GM18505 (cell line): ENCODE measurements at regions not wholly inside any gene's neighbourhood (a gene's known extent, or its start where the extent isn't known, plus 50 kb on each side); places are given as distances from the start of the nearest gene placed in this dataset.

Experiments used
- ATAC-seq: cut with Tn5 transposase; IDR thresholded peaks from one replicate; pipeline ENCODE4 v1.9.1; 2021; ENCODE audit not compliant: unreplicated experiment
- POLR2A ChIP-seq: IDR thresholded peaks from 4 replicates; pipeline ENCODE4 v1.6.1; 2011; ENCODE audit warnings: borderline replicate concordance; ENCODE audit not compliant: insufficient read depth, insufficient read length; ENCODE audit errors: extremely low read depth

- no peak for TF ChIP-seq POLR2A
- ATAC-seq: no peak
Observed at GRCh38 chr16:86806181-86806837, 228.0 kb downstream of the FOXL1 start.

- no peak for TF ChIP-seq POLR2A
- ATAC-seq: no peak
Observed at GRCh38 chr16:86806838-86807351, 228.5 kb downstream of the FOXL1 start.

GRCh38 chr16:86808863-86809444, 230.6 kb downstream of the FOXL1 start:
- no peak for TF ChIP-seq POLR2A
- no peak for ATAC-seq

DNA sequence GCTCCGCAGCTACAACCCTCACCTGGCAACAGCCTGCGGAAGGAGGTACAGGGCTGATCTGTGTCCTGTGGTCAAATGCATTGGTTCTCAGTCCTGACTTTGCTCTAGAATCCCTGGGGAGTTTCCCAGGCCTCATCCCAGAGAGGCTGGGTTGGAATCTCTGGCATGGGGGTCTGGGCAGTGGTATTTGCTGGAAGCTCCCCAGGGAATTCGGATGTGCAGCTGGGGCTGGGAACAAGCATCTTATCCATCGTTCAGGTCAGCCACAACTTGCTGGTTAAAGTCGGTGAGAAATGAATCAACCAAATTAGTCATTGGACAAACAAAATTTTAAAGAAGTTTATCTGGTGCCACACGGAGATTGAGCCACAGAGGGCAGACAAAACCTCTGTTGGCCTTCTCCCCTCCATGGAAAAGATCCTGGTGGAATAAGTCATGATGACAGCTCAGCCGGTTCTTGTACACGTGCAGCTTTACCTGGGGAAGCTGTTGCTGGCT, 231.2 kb downstream of the FOXL1 start:
- TF ChIP-seq POLR2A: no peak

GRCh38 chr16:86810062-86810461, 231.7 kb downstream of the FOXL1 start:
- no peak for TF ChIP-seq POLR2A
- ATAC-seq: no peak

More for the DNA sequence above, 231.2 kb downstream of the FOXL1 start:
- ATAC-seq: no peak

- no peak for ATAC-seq
- TF ChIP-seq POLR2A: no peak
Observed at GRCh38 chr16:86812363-86812970, 234.1 kb downstream of the FOXL1 start.

GRCh38 chr16:86814256-86814655, 235.9 kb downstream of the FOXL1 start:
- ATAC-seq: no peak
- no peak for TF ChIP-seq POLR2A

DNA sequence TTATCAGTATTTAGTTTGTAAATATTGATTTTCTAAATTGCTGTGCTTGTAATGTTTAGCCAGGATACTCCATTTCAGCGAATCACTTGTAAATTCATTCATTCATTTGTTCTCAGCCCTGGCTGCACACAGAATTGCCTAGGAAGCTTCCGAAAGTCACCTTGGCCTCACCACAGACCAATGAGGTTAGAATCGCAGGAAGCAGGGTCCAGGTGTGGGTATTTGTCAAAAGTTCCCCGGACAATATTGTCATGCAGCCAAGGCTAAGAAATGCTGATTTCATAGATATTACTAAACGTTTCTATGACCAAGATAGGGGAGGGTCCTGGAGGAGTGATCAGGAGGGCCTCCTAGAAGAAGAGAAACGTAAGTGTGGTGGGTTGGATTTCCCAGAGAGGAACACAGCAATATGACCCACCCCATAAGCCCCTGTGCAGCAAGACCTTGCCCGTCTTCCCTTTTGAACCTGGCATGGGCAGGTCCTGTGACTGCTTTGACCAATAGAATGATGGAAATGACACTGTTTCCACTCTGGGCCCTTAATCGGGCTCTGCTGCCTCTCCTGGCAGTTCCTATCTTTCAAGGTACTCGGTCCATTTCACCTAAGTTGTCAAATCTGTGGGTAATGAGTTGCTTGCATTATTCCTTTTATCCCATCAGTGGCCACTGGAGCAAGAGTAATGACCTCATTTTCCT, 238.7 kb downstream of the FOXL1 start:
- ATAC-seq: no peak
- no peak for TF ChIP-seq POLR2A

DNA sequence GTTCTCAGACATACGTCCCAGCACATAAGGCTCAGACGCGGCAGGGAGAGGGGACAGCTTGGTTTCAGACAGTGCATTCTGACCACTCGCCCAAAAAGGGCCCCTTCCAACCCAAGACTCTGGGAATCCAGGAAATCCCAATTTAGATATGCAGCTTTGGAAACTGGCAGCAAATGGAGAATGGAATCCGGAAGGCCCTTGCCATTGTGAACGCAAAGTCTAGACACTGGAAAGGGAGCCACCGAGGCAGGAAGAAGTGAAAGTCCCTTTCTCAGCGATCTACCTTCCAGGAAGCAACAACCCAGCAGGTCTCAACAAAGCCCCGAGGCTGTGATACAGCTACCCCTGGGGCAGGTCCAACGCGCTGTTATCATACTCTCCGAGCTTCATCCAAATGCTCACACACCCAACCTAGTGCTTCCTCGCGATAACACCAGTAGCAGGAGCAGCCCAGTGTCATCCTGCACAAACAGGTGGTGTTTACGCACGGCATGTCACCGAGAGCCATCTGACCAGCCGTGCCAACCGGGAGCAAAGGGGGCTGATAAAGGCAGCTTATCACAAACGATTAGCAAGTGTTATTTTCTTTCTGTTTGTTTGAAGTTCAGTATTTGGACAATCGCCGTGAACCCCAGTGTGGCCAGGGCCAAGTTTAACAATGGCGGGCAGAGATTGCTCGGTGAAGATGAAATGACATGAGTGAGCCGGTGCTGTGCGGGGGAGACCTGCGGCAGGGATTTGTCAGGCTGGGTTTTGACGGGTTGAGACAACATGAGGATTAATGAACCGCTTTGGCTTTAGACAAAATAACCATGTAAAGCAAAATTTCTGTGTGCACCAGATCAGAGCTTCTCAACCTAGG, 240.6 kb downstream of the FOXL1 start:
- no peak for ATAC-seq
- no peak for TF ChIP-seq POLR2A

DNA sequence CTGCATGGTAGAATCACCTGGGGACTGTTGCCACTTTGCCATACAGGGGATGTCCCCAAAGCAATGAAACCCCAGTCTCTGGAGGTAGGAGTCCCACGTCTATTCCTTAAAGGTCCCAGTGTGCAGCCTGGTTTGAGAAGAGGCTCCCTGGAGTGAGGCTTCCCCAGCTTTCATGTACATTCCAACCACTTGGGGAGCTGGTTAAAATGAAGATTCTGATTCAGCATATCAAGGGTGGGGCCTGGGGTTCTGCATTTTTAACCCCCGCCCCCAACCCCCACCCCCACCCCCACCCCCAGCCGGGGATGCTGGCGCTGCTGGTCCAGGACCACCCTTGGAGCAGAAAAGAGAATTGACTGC, 241.2 kb downstream of the FOXL1 start:
- no peak for ATAC-seq
- TF ChIP-seq POLR2A: no peak

DNA sequence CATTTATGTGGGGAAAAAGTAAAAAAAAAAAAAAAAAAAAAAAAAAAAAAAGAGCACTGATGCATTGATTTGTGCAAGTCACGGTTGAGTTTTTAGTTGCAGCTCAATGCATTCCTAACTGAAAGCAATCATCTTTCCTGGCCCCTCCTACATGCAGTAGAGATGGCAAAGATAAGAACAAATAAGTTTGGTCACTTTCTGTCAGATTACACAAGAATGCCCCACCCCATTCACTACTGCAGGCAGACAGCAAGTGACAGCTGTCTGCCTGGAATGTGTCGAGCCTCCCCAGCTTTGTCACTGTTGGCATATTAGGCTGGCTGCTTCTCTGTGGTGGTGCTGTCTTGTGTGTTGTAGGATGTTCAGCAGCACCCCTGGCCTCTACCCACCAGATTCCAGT, 243.5 kb downstream of the FOXL1 start:
- ATAC-seq: no peak
- TF ChIP-seq POLR2A: no peak

- no peak for ATAC-seq
- no peak for TF ChIP-seq POLR2A
Observed at GRCh38 chr16:86823125-86823524, 244.8 kb downstream of the FOXL1 start.
